GM19372 (cell line): ENCODE measurements at regions not wholly inside any gene's neighbourhood (a gene's known extent, or its start where the extent isn't known, plus 50 kb on each side); places are given as distances from the start of the nearest gene placed in this dataset.

ENCODE experiments used
- ATAC-seq: cut with Tn5 transposase; IDR thresholded peaks from one replicate; pipeline ENCODE4 v1.9.1; 2021; ENCODE audit warnings: mild to moderate bottlenecking, low read depth, moderate library complexity; ENCODE audit not compliant: unreplicated experiment

GRCh38 chr4:126071346-126072333, 756.9 kb downstream of the FAT4 start:
- no peak for ATAC-seq

DNA sequence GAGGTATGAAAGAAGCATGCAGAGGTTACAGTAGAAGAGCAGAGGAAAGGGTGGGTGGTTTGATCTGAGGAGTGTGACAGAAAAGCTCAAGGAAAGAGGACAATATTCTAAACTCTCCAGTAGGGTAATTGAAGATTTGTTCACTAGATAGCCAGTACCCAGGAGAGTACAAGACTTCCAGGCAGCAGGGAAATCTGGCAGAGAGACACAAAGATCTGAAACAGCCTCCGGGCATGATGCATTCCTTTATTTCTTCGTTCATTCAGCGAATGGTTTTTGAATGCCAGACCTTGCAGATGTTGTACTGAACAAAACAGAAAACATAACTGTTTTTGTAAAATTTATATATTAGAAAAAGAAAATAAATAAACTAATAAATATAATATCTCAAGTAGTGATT, 766.6 kb downstream of the FAT4 start:
- ATAC-seq = no peak

- no peak for ATAC-seq
These were observed 771.3 kb downstream of the FAT4 start for GRCh38 chr4:126086041-126086440.

DNA sequence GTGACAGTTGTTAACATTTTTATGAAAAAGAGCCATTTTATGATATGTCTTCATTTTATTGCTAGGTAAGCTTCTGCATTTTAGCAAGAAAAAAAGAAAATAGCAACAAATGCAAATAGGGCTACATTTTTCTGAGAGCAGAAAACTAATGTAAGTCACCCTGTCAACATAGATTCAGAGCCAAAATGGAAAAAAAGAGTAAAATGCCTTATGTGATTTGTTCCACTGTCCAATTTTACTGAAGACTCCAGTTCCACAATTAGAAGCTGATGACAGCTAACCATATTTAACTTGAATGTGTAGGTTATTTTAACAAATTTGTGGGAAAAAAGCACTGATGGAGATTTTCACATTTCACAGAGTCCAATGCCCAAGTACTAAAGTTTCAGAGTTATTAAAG, 772.3 kb downstream of the FAT4 start:
- no peak for ATAC-seq

DNA sequence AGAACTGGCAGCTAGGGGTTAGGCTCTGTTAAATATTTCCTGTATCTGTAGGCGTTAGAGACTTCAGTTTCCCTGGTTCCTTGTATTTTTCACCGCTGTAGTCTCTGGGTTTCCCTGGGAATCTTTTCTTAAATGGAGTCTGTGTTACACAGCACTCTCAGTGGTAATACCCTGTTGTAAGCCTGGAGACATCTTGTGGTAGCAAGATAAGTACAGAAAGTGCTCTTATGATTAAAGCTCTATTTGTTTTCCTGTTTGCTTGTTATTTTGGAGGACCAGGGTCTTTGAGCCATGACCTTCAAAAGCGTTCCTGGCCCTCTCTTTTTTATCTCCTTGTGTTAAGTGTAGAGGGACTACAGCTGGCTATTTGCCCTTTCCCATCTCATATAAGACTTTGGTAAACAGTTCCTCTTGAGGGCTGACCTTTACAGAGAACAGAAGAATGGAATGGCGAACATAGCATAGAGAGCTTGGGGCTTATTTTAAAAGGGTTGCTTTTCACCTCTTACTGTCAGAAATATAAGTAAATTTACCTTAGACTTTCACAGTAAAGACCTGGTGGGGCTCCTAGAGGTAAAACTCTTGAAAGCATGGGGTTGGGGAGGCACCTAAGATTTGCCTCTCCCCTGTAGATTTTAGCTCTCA, 782.5 kb downstream of the FAT4 start:
- ATAC-seq = no peak

- ATAC-seq = no peak
These were observed 791.9 kb downstream of the FAT4 start for GRCh38 chr4:126106658-126107057.

DNA sequence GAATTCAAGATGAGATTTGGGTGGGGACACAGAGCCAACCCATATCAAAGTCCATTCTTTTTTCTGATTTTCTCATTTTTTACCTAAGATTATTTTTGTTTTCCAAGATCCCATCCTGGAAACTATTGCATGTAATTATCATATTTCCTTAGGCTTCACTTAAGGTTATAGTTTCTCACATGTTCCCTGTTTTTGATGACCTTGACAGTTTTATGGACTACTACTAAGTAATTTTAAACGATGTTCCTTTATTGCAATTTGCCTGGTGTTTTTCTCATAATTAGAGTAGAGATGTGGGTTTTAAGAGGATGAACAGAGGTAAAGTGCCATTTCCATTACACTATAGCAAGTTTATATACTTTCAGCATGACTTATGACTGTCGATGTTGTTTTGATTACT, 795.1 kb downstream of the FAT4 start:
- no peak for ATAC-seq

DNA sequence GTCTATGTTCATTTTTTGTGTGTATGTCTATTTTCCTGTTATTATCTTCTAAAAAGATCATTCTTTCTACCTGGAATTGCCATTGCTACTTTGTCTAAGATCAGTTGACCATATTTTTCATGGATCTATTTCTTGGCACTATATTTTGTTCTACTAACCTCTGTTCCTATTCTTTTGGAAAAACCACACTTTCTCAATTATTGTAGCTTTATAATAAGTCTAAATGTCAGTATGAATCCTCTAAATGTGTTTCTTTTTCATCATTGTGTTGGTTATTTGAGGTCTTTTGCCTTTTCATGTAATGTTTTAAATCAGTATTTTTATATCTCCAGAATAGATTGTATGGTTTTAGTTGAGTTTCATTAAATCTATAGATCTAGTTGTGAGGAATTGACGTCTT, 798.3 kb downstream of the FAT4 start:
- ATAC-seq = no peak

DNA sequence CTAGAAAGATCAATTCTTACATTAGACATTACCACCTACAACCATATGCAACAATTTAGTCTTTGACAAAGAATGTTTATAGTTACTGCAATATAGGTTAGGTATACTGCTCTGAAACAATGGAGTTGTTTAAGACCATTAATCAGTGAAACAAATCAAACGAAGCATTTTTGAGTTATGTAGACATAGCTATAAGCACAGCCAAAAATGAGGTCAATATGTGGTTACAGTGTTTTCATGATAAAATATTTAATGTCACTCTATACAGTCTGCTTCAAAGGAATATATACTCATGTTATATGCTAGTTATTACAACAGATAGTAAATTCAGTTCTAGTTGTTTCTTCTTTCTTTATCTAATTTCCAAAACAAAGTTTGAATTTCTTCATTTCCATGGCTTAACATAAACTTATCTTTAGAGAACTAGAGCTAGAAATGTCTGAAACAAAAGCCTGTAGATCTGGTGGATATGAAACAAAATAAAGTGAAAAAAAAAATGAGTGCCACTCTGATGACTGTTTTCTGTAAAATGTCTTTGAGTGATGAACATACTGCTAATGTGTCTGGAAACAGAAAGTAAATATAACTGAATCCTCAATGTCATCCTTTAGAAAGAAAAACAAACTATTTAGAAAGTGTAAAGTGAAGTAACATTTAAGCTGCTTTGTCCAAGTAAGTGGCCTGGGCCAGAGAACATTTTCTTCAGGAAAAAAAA, 809.0 kb downstream of the FAT4 start:
- ATAC-seq = no peak

- no peak for ATAC-seq
These were observed 810.1 kb downstream of the FAT4 start for GRCh38 chr4:126124818-126125217.

- no peak for ATAC-seq
These were observed 815.5 kb downstream of the FAT4 start for GRCh38 chr4:126130215-126130614.

DNA sequence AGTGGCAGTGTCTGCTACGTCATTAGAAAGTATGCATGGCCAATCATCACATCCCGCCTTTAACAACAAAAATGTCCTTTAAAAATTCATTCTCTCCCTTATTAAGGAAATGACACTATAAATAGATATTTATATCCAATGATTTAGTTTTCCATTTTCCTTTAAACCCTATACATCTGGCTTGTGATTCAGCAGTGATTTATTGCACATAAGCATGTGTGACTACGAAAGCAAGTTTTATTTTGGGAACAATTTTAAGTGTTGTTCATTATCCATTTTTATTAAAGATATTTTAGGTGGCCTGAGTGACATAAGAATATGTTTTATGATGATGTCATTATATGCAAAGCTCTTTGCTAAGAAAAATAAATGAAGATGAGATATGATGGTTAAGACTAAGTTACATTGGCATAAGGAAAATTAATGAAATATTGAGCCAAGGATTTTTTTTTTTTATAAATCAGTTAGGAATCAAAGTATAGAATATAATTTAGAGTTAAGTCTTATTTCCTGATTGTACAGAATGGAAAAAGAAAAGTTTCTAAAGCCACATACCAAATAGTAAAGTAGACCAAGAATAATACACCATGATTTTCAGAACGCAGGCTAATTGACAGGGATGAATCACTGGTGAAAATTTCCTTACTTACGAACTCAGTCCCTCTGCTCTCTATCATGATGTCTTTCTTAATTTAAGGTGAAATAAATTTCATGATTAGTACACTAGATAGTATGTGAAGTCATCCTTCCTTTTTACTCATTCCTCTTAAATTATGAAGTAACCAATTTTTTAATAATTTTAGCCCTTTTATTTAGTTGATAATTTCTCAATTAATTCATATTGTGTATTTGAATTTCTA, 822.4 kb downstream of the FAT4 start:
- no peak for ATAC-seq

- ATAC-seq = no peak
These were observed 823.0 kb downstream of the FAT4 start for GRCh38 chr4:126137782-126138170.

GRCh38 chr4:126144543-126145237, 829.9 kb downstream of the FAT4 start:
- ATAC-seq = no peak

- no peak for ATAC-seq
These were observed 853.7 kb downstream of the FAT4 start for GRCh38 chr4:126168484-126168883.

DNA sequence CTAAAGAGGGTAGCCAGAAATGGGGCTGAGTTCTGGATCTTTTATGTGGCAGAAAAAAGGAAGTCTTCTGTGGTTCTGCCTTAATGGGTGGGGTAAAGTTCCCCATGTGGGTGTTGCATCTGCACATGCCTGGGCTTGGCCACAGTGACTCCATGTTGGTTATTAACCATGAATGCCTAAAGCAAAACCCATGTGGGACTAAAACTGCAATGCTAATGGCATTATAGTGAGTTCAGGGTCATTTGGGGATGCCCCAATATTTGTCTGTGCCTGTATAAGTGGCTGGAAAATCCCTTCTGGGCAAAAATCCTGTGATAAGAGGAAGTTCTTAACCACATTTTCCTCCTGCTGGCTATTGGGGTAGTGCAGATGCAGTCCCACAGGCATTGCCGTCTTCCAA, 857.4 kb downstream of the FAT4 start:
- no peak for ATAC-seq

GRCh38 chr4:126174627-126175026, 859.9 kb downstream of the FAT4 start:
- ATAC-seq = no peak

GRCh38 chr4:126180642-126181041, 865.9 kb downstream of the FAT4 start:
- ATAC-seq = no peak

DNA sequence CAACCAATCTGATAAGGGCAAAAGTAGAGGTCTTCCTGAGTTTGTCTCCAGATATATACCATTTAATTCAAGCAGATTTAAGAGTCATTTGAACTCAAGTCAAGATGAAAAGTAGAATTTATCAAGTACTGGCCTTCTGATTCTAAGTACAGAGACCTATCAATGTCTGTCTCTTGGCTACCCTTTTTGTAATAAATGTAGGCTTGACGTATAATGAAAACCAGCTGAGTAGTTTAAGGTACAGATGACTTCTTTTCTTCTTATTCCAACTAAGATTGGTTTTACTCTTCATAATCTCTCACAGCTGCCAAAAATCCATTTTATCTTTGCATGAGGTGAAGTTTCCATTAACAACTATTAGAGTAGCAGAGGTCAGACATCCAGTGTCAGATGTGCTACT, 867.6 kb downstream of the FAT4 start:
- ATAC-seq = no peak

- no peak for ATAC-seq
These were observed 868.0 kb downstream of the FAT4 start for GRCh38 chr4:126182786-126183185.
